HL-60/S4 treated with phorbol 12-myristate 13-acetate at 8.2 ng/mL for 4 days and 3 days (cell line): ENCODE measurements at regions not wholly inside any gene's neighbourhood (a gene's known extent, or its start where the extent isn't known, plus 50 kb on each side); places are given as distances from the start of the nearest gene placed in this dataset.
"Not testable (repeated sequence)": the region's sequence is repeated elsewhere in the genome, so short reads cannot be mapped to it uniquely, and the experiment has no call there.

Source experiments
- in situ Hi-C: fragments of 300-500 bp; cut with MboI; formaldehyde crosslinking; loops from 2 replicates; pipeline ENCODE4 v1.15.0; 2022; ENCODE audit warnings: low sequenced_read_pairs

DNA sequence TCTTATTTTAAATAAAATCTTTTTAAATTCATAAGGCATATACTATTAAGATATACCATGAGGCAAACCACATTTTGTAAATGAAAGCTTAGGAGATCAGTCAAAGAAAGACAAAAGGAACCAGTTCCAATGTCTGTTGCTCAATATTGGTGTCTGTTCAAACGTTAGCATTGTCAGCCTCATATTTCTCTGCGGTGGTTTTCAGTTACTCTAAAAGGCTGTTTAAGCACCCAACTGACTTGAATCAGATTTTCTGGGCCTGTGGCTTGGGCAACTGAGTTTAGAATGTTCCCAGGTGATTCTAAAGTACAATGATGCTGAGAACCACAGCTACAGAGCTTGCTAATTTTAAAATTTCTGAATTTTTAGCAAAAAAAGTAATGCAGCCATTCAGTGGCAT lies 166.3 kb upstream of the KIF2A start:
- in situ Hi-C loops = no loop called here

DNA sequence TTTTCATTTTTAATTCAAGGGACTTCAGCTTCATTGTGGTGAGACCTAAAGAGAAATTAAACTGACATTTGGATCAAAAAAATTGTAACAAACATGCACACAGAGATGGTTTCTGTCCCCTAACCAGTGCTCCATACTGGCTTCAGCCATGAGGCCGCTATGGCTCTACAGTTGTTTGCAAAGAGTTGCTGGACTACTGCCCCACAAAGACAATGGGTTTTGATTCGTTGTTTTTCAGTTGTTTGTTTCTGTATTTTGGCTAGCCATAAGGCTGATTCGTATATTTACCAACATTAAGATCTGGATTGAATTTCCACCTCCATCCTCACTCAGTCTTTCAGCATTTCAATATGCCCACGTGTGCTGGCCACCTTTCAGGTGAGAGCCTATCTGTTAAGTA lies 163.7 kb upstream of the KIF2A start:
- in situ Hi-C loops = no loop called here

DNA sequence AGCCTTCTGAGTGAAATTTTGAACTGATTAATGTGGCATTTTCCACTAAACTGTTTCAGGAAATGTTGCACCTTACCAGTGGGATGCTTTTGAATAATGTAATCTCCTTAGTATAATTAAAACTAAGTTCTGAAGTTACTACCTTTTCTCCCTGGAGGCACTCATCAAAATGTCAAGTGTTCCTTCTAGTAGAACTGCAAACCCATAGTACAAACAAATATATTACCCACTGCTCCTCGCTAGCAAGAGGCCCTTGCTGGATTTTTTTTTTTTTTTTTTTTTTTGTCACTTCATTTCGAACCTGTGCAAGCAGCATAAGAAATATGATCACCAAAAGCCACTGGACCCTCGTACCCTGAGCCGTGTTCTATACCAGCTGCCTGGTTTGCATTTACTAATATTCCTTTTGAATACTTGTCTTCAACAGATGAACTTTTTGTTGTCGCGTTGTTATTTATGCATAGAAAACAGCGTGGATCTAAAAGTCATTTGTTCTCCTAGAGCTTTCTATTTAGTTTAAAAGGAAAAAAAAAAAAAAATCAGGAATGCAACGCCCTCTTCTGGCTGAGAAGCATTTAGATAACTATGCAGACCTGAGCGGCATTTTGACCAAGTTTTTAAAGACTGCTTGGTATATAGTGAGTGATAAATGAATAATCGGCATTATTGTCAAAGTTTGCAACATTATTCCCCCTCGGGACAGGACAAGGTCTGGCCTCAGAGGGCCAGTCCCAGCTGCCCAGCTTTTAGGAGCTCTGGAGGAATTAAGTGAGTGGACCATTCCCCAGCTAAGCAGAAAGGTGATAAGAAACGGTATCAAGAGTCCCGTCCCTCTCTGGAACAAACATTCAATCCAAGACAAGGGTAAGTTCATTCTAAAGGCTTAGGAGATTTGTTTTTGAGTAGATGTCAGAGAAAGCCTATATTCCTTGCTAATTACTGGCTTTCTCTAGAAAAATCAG lies 162.5 kb upstream of the KIF2A start:
- in situ Hi-C loops = no loop called here

DNA sequence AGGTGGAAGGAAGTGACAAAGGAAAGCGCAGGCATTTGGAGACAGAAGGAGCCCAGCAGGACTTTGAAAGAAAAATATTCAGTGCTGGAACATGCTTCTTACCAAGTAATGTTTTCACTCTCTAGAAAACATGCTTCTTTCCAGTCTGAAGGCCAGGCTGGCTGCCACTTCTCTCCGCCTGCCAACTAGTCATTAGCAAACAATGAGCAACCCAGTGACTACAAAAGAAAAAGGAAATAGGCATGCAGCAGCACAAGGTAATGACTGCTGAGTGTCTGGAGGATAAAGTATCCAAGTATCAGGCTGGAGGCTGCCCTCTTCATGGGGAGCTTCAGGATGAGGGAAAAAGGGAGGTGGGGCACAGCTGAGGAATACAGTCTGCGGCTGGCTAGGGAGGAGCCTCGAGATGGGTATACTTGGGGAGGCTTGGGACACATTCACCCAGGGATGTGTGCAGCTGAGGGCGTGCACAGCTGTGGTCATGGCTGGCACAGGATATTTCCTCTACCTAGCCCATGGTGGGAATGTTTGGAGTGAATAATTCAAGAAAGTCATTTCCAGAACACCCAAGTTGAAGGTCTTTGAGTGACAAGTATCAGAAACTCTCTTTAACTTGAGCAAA lies 161.5 kb upstream of the KIF2A start:
- in situ Hi-C loops = no loop called here

DNA sequence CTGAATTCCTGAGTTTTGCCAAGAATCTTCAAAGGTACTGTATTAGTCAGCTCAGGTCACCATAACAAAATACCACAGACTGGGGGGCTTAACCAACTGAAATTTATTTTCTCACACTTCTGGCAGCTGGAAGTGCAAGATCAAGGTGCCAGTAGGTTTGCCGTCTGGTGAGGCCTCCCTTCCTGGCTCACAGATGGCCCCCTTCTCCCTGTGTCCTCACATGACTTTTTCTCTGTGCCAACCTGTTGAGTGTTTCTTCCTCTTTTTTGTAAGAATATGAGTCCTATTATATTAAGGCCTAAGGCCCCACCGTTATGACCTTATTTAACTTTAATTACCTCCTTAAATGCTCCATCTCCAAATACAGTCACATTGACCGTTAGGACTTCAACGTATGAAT lies 156.1 kb upstream of the KIF2A start:
- in situ Hi-C loops = no loop called here

DNA sequence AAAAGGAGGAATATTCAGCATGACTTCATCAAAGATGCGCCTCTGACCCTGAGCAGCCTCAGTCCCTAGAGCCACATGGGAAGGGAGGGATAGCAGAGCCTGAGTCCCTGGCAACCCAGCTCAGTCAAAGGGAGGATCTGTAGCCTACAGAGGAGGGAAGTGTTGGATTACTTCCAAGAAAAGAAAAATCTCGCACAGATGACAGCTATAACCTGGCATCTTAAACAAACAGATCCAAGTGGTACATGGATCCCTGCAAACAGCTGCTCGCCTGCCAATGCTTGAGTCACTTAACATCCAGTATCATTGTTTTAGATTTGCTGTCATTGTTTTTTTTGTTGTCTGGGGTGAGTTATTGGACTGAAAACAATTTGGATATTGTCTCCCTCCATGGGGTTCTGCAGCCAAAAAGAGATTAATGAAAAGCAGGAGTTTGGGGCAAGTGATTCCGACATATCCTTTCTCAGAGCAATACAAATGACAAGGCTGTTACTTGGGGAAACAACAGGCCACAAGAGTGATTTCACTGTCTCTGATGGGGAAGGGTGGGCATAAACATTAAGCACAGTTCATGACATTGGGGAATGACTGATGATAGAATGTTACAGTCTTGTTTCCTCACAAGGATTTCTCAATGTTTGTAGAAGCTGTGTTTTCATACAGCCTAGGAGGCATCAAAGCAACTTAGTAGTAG lies 153.5 kb upstream of the KIF2A start:
- in situ Hi-C loops = no loop called here

DNA sequence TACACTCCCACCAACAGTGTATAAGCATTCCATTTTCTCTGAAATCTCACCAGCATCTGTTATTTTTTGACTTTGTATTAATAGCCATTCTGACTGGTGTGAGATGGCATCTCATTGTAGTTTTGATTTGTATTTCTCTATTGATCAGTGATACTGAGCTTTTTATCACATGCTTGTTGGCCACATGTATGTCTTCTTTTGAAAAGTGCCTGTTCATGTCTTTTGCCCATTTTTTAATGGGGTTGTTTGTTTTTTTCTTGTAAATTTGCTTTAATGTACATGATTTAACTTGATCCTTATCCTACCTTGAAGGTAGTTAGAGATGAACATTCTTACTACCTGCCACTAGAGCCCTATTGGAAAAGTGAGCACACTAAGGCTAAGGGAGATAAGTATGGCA lies 151.2 kb upstream of the KIF2A start:
- in situ Hi-C loops = no loop called here

DNA sequence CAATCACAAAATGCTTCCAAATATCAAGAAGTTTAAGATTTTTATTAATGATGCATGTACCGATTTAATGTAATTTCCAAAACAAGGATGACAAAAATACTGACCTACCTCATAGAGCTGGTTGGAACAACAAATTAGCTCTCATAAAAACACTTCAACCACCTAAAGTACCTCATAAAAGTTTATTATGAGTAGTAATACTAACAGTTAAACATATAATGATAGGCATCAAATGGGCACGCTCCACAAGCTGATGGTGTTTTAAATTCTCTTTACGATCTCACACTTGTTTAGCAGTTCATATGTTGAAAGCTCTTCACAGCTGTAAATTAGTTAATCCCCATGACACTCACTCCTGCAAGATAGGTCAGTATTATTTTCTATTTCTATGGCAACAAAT lies 150.0 kb upstream of the KIF2A start:
- in situ Hi-C loops = no loop called here

DNA sequence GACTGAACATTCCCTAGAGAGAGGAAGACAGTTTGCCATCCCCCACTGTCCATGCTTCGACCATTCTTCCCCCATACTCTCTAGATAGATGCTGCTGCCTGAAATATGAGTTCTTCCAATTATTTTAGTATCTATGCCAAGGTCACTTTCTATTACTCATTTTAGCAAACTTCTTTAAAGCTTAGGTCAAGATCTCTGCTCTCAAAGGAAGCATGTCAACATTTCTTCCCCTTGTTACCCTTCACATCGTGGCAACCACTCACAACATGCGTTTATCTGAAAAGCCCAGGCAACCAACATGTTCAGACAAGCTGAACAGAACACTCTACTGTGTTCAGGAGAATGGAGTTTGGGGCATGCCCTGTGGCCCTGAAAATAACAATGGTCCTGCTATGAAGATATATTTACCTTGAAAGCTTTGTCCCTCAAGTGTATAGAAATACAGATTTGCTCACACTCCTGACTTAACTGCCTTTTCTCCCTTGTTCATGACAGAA lies 138.4 kb upstream of the KIF2A start:
- in situ Hi-C loops = no loop called here

DNA sequence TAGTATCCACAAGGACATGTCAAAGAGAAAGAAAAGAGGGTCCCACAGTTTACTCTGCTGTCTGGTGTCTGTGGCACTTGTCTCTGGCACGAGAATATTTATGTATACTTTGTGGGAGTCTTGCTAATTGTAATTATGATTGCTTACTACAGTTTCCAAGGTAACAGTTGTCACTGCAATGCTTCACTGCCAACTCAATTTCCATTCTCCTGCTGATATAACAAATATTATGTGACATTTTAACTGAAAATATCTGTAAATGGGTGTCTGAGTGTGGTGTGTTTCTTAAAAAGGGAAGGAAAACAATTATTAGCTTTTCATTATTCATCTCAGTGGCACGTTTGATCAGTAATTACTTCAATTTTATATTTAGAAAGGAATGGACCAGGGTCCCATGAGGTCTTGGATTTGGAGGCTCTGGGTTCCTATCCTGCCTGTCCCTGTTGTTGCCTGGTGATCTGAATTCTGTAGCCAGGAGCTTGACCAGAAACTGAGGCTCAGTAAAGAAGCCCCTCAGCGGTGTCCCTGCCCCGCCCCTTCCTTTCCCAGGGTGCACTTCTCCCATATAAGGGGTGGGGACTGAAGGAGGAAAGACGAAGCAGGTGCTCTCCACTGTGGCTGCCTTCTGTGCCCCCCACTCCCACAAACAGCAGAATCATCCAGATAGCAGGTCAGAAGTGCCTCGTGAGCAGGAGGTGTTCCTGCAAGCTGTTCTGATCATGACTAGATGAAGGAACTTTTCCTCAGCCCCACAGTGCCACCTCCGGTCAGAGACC lies 137.3 kb upstream of the KIF2A start:
- in situ Hi-C loops = no loop called here

DNA sequence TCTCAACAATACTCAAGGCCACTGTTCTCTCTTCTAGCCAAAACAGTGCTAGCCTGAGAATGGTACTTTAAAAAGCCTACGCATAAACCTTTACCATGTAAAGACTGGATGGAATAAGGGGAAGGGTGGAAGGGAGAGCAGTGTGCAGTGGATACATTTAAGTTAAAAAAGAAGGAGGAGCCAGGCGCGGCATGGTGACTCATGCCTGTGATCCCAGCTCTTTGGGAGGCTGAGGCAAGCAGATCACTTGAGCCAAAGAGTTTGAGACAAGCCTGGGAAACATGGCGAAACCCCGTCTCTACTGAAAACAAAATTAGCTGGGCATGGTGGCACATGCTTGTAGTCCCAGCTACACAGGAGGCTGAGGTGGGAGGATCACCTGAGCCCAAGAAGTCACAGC lies 127.7 kb upstream of the KIF2A start:
- in situ Hi-C loops = no loop called here

DNA sequence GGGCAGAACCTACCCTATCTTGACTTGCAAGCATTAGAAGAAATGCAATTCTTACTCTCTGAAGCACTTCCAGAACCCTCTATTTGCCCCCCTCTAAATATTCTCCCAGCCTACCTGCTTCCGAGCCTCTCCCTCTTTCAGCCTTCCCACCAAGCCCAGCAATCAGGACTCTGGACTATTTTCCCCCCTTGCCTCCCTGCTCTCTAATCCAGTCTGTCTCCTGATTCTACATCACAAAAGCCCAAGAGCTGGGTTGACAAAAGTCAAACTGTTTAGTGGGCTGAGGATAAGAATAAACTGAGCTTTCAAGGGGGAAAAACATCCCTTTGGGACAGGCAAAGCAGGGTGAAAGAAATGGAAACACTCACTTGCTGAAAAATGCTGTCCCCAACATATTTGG lies 123.2 kb upstream of the KIF2A start:
- in situ Hi-C loops = no loop called here

DNA sequence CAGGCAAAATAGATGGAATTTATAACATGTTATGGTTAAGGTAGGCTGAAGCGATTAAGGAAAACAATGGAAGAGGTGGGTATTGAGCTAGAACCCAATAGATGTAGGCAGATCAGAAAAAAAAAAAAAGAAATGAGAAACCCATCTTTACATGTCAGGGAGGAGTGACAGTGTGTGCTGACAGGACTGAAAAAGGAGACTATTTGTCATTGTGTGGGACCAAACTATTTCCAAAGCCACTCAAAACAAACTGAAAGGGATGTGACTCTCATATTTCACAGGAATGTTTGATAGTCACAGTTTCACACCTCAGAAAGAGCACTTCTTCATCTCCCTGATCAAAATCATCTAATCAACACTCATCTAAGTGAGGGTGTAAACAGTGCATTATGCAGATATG lies 122.3 kb upstream of the KIF2A start:
- in situ Hi-C loops = no loop called here

DNA sequence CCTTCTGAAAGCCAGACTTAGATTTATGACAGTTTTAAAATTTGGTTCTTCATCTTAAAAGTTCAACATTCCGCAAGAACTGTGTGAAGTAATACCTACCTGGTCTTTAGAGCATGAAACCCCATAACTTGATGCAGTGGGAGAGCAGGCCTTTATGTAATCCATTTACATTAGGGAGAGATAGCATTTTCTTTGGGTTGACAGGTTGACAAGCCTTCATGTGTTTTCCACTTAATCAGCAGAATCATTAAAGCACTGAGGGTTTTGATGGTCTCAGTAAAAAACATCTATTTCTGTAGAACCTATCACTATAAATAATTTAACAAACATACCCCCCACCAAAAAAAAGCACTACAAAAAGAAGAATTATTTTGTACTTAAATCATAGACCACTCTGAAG lies 121.6 kb upstream of the KIF2A start:
- in situ Hi-C loops = no loop called here

DNA sequence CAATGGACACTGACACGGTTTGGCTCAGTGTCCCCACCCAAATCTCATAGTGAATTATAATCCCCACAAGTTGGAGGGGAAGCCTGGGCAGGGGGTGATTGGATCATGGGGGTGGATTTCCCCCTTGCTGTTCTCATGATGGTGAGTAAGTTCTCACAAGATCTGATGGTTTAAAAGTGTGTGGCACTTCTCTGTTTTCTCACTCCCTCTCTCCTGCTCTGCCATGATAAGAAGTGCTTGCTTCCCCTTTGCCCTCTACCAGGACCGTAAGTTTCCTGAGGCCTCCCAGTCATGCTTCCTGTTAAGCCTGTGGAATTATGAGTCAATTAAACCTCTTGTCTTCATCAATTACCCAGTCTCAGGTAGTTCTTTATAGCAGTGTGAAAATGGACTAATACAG lies 115.8 kb upstream of the KIF2A start:
- in situ Hi-C loops = no loop called here

DNA sequence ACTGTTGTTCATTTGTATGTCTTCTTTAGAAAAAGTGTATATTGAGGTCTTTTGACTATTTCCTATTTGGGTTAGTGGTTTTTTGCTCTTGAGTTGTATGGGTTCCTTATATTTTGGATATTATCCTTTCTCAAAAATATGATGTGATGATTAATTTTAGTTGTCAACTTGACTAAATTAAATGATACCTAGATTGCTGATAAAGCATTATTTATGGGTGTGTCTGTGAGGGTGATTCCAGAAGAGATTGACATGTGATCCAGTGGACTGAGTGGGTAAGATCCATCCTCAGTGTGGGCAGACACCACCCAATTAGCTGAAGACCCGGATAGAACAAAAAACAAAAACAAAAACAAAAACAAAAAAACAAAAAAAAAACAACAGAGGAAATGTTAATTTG lies 115.1 kb upstream of the KIF2A start:
- in situ Hi-C loops = no loop called here

DNA sequence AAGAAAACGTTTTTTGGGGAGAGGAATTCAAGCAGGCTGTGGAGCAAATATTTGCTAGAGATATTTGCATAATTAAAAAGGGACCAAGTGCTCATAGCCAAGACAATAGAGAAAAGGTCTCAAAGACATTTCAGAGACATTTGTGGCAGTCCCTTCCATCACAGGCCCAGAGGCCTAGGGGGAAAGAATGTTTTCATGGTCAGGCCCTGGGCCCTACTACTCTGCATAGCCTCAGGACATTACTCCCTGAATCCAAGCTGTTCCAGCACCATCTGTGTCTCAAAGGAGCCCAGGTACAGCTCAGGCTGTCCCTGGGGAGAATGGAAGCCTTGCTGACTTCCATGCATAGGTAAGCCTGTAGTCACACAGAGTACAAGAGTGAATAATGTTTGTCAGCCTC lies 113.0 kb upstream of the KIF2A start:
- in situ Hi-C loops = no loop called here

DNA sequence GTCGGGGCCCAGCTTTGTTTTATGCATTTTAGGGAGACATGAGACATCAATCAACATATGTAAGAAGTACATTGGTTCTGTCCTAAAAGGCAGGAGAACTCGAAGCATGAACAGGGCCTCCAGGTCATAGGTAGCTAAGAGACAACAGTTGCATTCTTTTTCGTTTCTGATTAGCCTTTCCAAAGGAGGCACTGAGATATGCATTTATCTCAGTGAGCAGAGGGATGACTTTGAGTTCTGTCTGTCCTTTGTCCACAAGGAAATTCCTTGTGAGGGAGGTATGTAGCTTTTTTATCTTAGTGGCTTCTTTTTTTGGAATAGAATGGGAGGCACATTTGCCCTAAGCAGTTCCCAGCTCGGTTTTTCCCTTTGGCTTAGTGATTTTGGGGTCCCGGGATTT lies 109.5 kb upstream of the KIF2A start:
- in situ Hi-C loops = not testable (repeated sequence)

DNA sequence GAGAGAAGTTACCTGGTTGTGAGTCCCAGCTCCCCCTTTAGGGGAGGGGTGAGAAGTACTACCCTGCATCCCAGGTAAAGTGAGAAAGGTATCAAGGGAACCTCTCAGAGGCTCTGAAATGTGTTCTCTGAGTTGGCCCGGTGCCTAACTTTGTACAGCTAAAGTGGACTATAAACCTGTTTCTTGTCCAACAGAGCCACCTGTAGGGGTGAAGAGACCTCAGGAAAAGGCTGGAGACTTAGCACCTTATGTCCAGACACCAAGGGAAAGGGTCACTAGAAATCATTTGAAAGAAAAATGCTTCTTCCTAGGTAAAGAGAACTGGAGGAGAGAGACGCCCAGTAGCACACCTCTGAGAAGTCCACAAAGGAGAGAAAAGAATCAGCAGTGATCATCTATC lies 108.3 kb upstream of the KIF2A start:
- in situ Hi-C loops = no loop called here

DNA sequence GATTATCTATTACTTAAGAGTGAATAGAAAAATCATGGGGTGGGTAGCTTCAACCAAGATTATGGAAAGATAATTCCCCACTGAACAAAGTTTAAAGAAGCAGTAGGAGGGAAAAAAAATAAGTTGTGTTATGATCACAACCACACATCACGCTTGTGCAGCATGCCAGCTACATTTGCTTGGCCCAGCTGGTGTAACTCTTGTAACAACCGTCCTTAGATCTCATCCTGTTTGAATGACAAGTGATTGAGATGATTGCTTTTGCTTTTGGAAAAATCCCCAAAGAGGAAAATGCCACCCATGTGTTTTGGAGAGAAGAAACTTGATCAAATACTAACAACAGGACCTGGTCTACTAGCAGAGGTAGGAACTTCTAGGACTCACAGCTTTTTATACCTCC lies 107.6 kb upstream of the KIF2A start:
- in situ Hi-C loops = no loop called here
